IMR-90 (cell line): ENCODE measurements at regions not wholly inside any gene's neighbourhood (a gene's known extent, or its start where the extent isn't known, plus 50 kb on each side); places are given as distances from the start of the nearest gene placed in this dataset.

Experiments used
- ATAC-seq: fragments of 200-7000 bp; cut with Tn5 transposase; 2 replicates; pipeline ENCODE4 v1.9.1; 2020; ENCODE audit warnings: low read depth, mild to moderate bottlenecking, moderate library complexity
- BruUV-seq: library from RNA; stranded (reverse); fragments of 400-500 nt; replicated peaks from 2 replicates; lab custom pipeline; 2021; lab: Mats Ljungman, UMichigan
- CTCF ChIA-PET: fragments of 300-600 bp; formaldehyde crosslinking; extraction: SDS; loops from one replicate; lab custom pipeline; 2021; ENCODE audit warnings: antibody characterized with exemption; lab: Yijun Ruan, JAX
- POLR2A ChIA-PET: fragments of 300-600 bp; sonication (Branson Sonifier 250); formaldehyde crosslinking; loops from one replicate; lab custom pipeline; 2022; ENCODE audit warnings: antibody characterized with exemption; ENCODE audit not compliant: unreplicated experiment; lab: Charles Lee
- DNase-seq: peaks from one replicate; pipeline ENCODE4 v3.0.0; 2013
- H2AFZ ChIP-seq: replicated peaks from 2 replicates; pipeline ENCODE3; 2013; ENCODE audit warnings: low read length, mild to moderate bottlenecking; ENCODE audit not compliant: poor library complexity
- H2AK5ac ChIP-seq: 2 replicates; pipeline ENCODE4 v1.6.1; 2013; ENCODE audit warnings: low read depth, low read length, inconsistent platforms
- H2AK9ac ChIP-seq: replicated peaks from 2 replicates; pipeline ENCODE3; 2013; ENCODE audit warnings: mild to moderate bottlenecking, low read depth, low read length, moderate library complexity; ENCODE audit not compliant: poor library complexity
- H2BK120ac ChIP-seq: 2 replicates; pipeline ENCODE4 v1.6.1; 2013; ENCODE audit warnings: low read depth, low read length, inconsistent platforms
- H2BK15ac ChIP-seq: 3 replicates; pipeline ENCODE4 v1.6.1; 2013; ENCODE audit warnings: low read depth, low read length, inconsistent platforms
- H2BK20ac ChIP-seq: 2 replicates; pipeline ENCODE4 v1.6.1; 2013; ENCODE audit warnings: low read depth, mild to moderate bottlenecking, inconsistent platforms, low read length, moderate library complexity
- H2BK5ac ChIP-seq: 2 replicates; pipeline ENCODE4 v1.6.1; 2013; ENCODE audit warnings: mild to moderate bottlenecking, low read depth, low read length, inconsistent platforms; ENCODE audit not compliant: poor library complexity, severe bottlenecking
- H3K14ac ChIP-seq: replicated peaks from 2 replicates; pipeline ENCODE4 v1.6.1; 2013; ENCODE audit warnings: low read depth, low read length, inconsistent platforms
- H3K18ac ChIP-seq: 2 replicates; pipeline ENCODE4 v1.6.1; 2013; ENCODE audit warnings: low read depth, low read length, control low read depth
- H3K23ac ChIP-seq: 2 replicates; pipeline ENCODE4 v1.6.1; 2013; ENCODE audit warnings: low read depth, low read length, inconsistent platforms
- H3K27ac ChIP-seq: 2 replicates; pipeline ENCODE4 v1.5.1; 2013; ENCODE audit warnings: mild to moderate bottlenecking, control low read depth, low read length; ENCODE audit not compliant: insufficient read depth
- H3K27me3 ChIP-seq: 2 replicates; pipeline ENCODE4 v1.6.1; 2013; ENCODE audit warnings: low read length; ENCODE audit not compliant: control insufficient read depth, insufficient read depth
- H3K36me3 ChIP-seq: 2 replicates; pipeline ENCODE4 v1.6.1; 2013; ENCODE audit warnings: low read length, mixed read lengths; ENCODE audit not compliant: control insufficient read depth, insufficient read depth
- H3K4ac ChIP-seq: 2 replicates; pipeline ENCODE4 v1.6.1; 2013; ENCODE audit warnings: low read depth, low read length, inconsistent platforms
- H3K4me1 ChIP-seq: 2 replicates; pipeline ENCODE4 v1.6.1; 2013; ENCODE audit warnings: low read length, mixed read lengths; ENCODE audit not compliant: control insufficient read depth, insufficient read depth
- H3K4me2 ChIP-seq: 2 replicates; pipeline ENCODE4 v1.6.1; 2013; ENCODE audit warnings: low read depth, mild to moderate bottlenecking, control low read depth, low read length, moderate library complexity
- H3K4me3 ChIP-seq: 2 replicates; pipeline ENCODE4 v1.5.1; 2013; ENCODE audit warnings: low read depth, mild to moderate bottlenecking, control low read depth, low read length, moderate library complexity; ENCODE audit not compliant: insufficient read depth
- H3K56ac ChIP-seq: 2 replicates; pipeline ENCODE4 v1.6.1; 2013; ENCODE audit warnings: low read length, inconsistent platforms; ENCODE audit not compliant: insufficient read depth; ENCODE audit errors: extremely low read depth
- H3K79me1 ChIP-seq, 2 experiments: 2 replicates each; pipeline ENCODE4 v1.6.1; 2013; ENCODE audit warnings: low read length in 2 of 2, inconsistent platforms in 1 of 2, low read depth in 1 of 2
- H3K9ac ChIP-seq: 2 replicates; pipeline ENCODE4 v1.6.1; 2013; ENCODE audit warnings: low read depth, low read length, control low read depth
- H3K9me1 ChIP-seq: 2 replicates; pipeline ENCODE4 v1.6.1; 2013; ENCODE audit warnings: low read length, inconsistent platforms; ENCODE audit not compliant: insufficient read depth
- H3K9me3 ChIP-seq: 2 replicates; pipeline ENCODE4 v1.6.1; 2013; ENCODE audit warnings: low read length; ENCODE audit not compliant: control insufficient read depth, insufficient read depth
- H4K20me1 ChIP-seq: 2 replicates; pipeline ENCODE4 v1.6.1; 2013; ENCODE audit warnings: low read length, inconsistent platforms; ENCODE audit not compliant: insufficient read depth
- H4K5ac ChIP-seq: 2 replicates; pipeline ENCODE4 v1.6.1; 2013; ENCODE audit warnings: mild to moderate bottlenecking, low read depth, low read length, control low read depth
- H4K8ac ChIP-seq, 2 experiments: 2 replicates each; pipeline ENCODE4 v1.6.1; 2013; ENCODE audit warnings: low read depth in 2 of 2, low read length in 2 of 2, control low read depth in 1 of 2, inconsistent platforms in 1 of 2
- H4K91ac ChIP-seq: 2 replicates; pipeline ENCODE4 v1.6.1; 2013; ENCODE audit warnings: low read depth, low read length, inconsistent platforms; ENCODE audit not compliant: insufficient read depth
- BHLHE40 ChIP-seq: fragments of 150-350 bp; IDR thresholded peaks from 2 replicates; pipeline ENCODE4 v1.6.1; 2016; ENCODE audit warnings: mild to moderate bottlenecking, low read depth, low read length
- CEBPB ChIP-seq: IDR thresholded peaks from 2 replicates; pipeline ENCODE4 v1.6.1; 2012; ENCODE audit warnings: low read depth, low read length, improper control_type of control experiment
- CHD1 ChIP-seq: IDR thresholded peaks from 2 replicates; pipeline ENCODE4 v1.6.1; 2012; ENCODE audit warnings: low read depth, low read length, improper control_type of control experiment
- ELK1 ChIP-seq: fragments of 150-350 bp; IDR thresholded peaks from 2 replicates; pipeline ENCODE4 v1.6.1; 2016; ENCODE audit warnings: low read depth, mild to moderate bottlenecking, low read length, moderate library complexity, borderline replicate concordance
- FOS ChIP-seq: fragments of 150-350 bp; IDR thresholded peaks from 2 replicates; pipeline ENCODE4 v1.6.1; 2016; ENCODE audit warnings: low read depth, low read length
- MAFK ChIP-seq: IDR thresholded peaks from 2 replicates; pipeline ENCODE4 v1.6.1; 2012; ENCODE audit warnings: low read depth, low read length, improper control_type of control experiment
- MAZ ChIP-seq: IDR thresholded peaks from 2 replicates; pipeline ENCODE4 v1.6.1; 2012; ENCODE audit warnings: low read depth, mild to moderate bottlenecking, low read length, improper control_type of control experiment, moderate library complexity, borderline replicate concordance
- MXI1 ChIP-seq: IDR thresholded peaks from 2 replicates; pipeline ENCODE4 v1.6.1; 2012; ENCODE audit warnings: low read depth, mild to moderate bottlenecking, low read length, moderate library complexity, borderline replicate concordance
- NFE2L2 ChIP-seq: fragments of 150-350 bp; IDR thresholded peaks from 2 replicates; pipeline ENCODE4 v1.6.1; 2016; ENCODE audit warnings: low read depth, mild to moderate bottlenecking, low read length
- POLR2A ChIP-seq: IDR thresholded peaks from 2 replicates; pipeline ENCODE4 v1.6.1; 2012; ENCODE audit warnings: mild to moderate bottlenecking, low read depth, low read length
- RAD21 ChIP-seq: IDR thresholded peaks from 2 replicates; pipeline ENCODE4 v1.6.1; 2012; ENCODE audit warnings: low read length, improper control_type of control experiment
- RCOR1 ChIP-seq: IDR thresholded peaks from 2 replicates; pipeline ENCODE4 v1.6.1; 2012; ENCODE audit warnings: mild to moderate bottlenecking, low read length, improper control_type of control experiment; ENCODE audit not compliant: insufficient replicate concordance
- RFX5 ChIP-seq: IDR thresholded peaks from 2 replicates; pipeline ENCODE4 v1.8.0; 2012; ENCODE audit warnings: low read depth, mild to moderate bottlenecking, low read length, moderate library complexity
- SMC3 ChIP-seq: fragments of 150-350 bp; IDR thresholded peaks from 2 replicates; pipeline ENCODE4 v1.6.1; 2016; ENCODE audit warnings: low read depth, mild to moderate bottlenecking, antibody characterized with exemption, low read length, moderate library complexity
- USF2 ChIP-seq: fragments of 150-350 bp; IDR thresholded peaks from 2 replicates; pipeline ENCODE4 v1.6.1; 2017; ENCODE audit warnings: mild to moderate bottlenecking, antibody characterized with exemption, low read length, low read depth
- WGBS, 2 experiments: methylation state at CpG; one replicate each; pipeline versions ENCODE4 v1.1.5 to v1.1.7; 2013; ENCODE audit warnings: missing lambda C conversion rate in 2 of 2; ENCODE audit not compliant: insufficient read length in 1 of 2; ENCODE audit errors: extremely low coverage in 2 of 2; 5-methylcytosine and 5-hydroxymethylcytosine counted together
- dilution Hi-C: fragments of 300-500 bp; cut with HindIII; formaldehyde crosslinking; loops from one replicate; pipeline ENCODE4 v1.14.3; 2018; ENCODE audit warnings: low sequenced_read_pairs; ENCODE audit not compliant: unreplicated experiment
- in situ Hi-C: fragments of 300-500 bp; cut with MboI; formaldehyde crosslinking; loops from 3 replicates; pipeline ENCODE4 v1.14.3; 2019; ENCODE audit warnings: low sequenced_read_pairs, inconsistent platforms, mixed read lengths
- intact Hi-C: fragments of 100-400 bp; cut with micrococcal nuclease; formaldehyde crosslinking; loops from 2 replicates; pipeline ENCODE4 v1.10.0; 2022
- TF ChIP-seq, protein P1 (sequence below): conservative IDR thresholded peaks from 2 replicates; pipeline ENCODE4 v1.5.1; 2012; ENCODE audit warnings: mild to moderate bottlenecking, low read depth, low read length, improper control_type of control experiment

DNA sequence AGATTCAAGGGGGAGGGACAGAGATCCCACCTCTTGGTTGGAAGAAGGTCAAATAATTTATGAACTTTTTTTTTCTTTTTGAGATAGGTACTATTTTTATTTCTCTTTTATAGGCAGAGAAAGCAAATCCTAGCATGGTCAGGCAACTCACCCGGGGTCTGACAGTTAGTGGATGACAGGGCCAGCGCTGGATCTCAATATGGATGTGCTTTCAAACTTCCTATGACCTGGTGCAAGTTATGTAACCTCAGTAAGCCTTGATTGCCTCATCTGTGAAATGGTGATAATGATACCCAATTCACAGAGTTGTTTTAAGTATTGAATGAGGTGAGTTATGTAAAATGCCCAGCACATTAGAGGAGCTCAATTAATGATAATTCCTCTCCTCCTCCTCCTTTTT lies 86.8 kb upstream of the MEF2A start:
- peaks cover 20% of the 10 kb centered on the region for H3K9me1 ChIP-seq
- H3K9ac ChIP-seq = no peak overlapping the region
- in situ Hi-C loops = no loop called here
- ATAC-seq = no peak
- CTCF ChIA-PET = no interaction called here
- no peaks in the 10 kb centered on the region for H4K20me1 ChIP-seq
- no peak overlapping the region for H2BK120ac ChIP-seq
- H2AFZ ChIP-seq = no peak overlapping the region
- H3K27ac ChIP-seq = no peak overlapping the region
- H2AK9ac ChIP-seq = no peak overlapping the region
- peaks cover 24% of the 10 kb centered on the region for H3K4me1 ChIP-seq
- H3K14ac ChIP-seq = 0 out of 2 replicates have a peak overlapping the region, but pooled peaks have one; percentile 14
- H2AK5ac ChIP-seq = no peak overlapping the region
- no peak overlapping the region for H4K8ac ChIP-seq
- DNase-seq = no peak
- dilution Hi-C loops = no loop called here
- no peak overlapping the region for H3K4me3 ChIP-seq
- no peak overlapping the region for H3K4me2 ChIP-seq
- BruUV-seq = no TSS peak
- H4K91ac ChIP-seq = no peak overlapping the region; the same call in 1 of the 2 replicates
- POLR2A ChIA-PET = no interaction called here
- no CpG with 5 or more reads among the region's 2 CpGs for WGBS, 2 experiments
- no peak overlapping the region for H3K23ac ChIP-seq
- H3K36me3 ChIP-seq = no peaks in the 10 kb centered on the region
- TF ChIP-seq RAD21 (no peak), USF2 (no peak), RCOR1 (no peak), FOS (no peak), BHLHE40 (no peak), ELK1 (no peak), RFX5 (no peak), MAFK (no peak), CHD1 (no peak), MXI1 (no peak), CEBPB (no peak), SMC3 (no peak), MAZ (no peak), NFE2L2 (no peak), POLR2A (no peak)
- TF ChIP-seq, protein P1, sequence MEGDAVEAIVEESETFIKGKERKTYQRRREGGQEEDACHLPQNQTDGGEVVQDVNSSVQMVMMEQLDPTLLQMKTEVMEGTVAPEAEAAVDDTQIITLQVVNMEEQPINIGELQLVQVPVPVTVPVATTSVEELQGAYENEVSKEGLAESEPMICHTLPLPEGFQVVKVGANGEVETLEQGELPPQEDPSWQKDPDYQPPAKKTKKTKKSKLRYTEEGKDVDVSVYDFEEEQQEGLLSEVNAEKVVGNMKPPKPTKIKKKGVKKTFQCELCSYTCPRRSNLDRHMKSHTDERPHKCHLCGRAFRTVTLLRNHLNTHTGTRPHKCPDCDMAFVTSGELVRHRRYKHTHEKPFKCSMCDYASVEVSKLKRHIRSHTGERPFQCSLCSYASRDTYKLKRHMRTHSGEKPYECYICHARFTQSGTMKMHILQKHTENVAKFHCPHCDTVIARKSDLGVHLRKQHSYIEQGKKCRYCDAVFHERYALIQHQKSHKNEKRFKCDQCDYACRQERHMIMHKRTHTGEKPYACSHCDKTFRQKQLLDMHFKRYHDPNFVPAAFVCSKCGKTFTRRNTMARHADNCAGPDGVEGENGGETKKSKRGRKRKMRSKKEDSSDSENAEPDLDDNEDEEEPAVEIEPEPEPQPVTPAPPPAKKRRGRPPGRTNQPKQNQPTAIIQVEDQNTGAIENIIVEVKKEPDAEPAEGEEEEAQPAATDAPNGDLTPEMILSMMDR = no peak
- intact Hi-C loops = no loop called here
- no peak overlapping the region for H3K56ac ChIP-seq
- H2BK20ac ChIP-seq = no peak overlapping the region
- H2BK15ac ChIP-seq = no peak overlapping the region; the same call in 2 of the 3 replicates
- peaks cover 3% of the 10 kb centered on the region for H3K9me3 ChIP-seq
- no peaks in the 10 kb centered on the region for H3K27me3 ChIP-seq
- H3K4ac ChIP-seq = no peak overlapping the region
- H3K18ac ChIP-seq = no peak overlapping the region
- no peak overlapping the region for H2BK5ac ChIP-seq
- peaks cover 0 to 6% of the 10 kb centered on the region in 2 experiments; a peak in 1 of 4 replicates for H3K79me1 ChIP-seq
- H4K5ac ChIP-seq = no peak overlapping the region
